ENCODE measurements at regions not wholly inside any gene's neighbourhood (a gene's known extent, or its start where the extent isn't known, plus 50 kb on each side); places are given as distances from the start of the nearest gene placed in this dataset.

- DNase-seq (ENCODE audit: low read depth in 2 of 2) = no peak
These were observed 441.5 kb upstream of the TNP1 start for GRCh38 chr2:217301142-217301925.

GRCh38 chr2:217299590-217299989 lies 439.7 kb upstream of the TNP1 start:
- DNase-seq (ENCODE audit: low read depth in 2 of 2) = no peak

GRCh38 chr2:217297096-217297495 lies 437.2 kb upstream of the TNP1 start:
- no peak for DNase-seq (ENCODE audit: low read depth in 2 of 2)

- DNase-seq (ENCODE audit: low read depth in 2 of 2) = no peak
These were observed 435.0 kb upstream of the TNP1 start for GRCh38 chr2:217294818-217295217.

- DNase-seq (ENCODE audit: low read depth in 2 of 2) = no peak
These were observed 434.3 kb upstream of the TNP1 start for GRCh38 chr2:217294211-217294610.

GRCh38 chr2:217293607-217294006 lies 433.7 kb upstream of the TNP1 start:
- DNase-seq (ENCODE audit: low read depth in 2 of 2) = no peak

GRCh38 chr2:217293046-217293445 lies 433.2 kb upstream of the TNP1 start:
- no peak for DNase-seq (ENCODE audit: low read depth in 2 of 2)

- no peak for DNase-seq (ENCODE audit: low read depth in 2 of 2)
These were observed 431.4 kb upstream of the TNP1 start for GRCh38 chr2:217291259-217291658.

GRCh38 chr2:217290467-217290866 lies 430.6 kb upstream of the TNP1 start:
- DNase-seq (ENCODE audit: low read depth in 2 of 2) = no peak

- no peak for DNase-seq (ENCODE audit: low read depth in 2 of 2)
These were observed 430.0 kb upstream of the TNP1 start for GRCh38 chr2:217289907-217290280.

GRCh38 chr2:217289177-217289906 lies 429.5 kb upstream of the TNP1 start:
- no peak for DNase-seq (ENCODE audit: low read depth in 2 of 2)

- no peak for DNase-seq (ENCODE audit: low read depth in 2 of 2)
These were observed 428.7 kb upstream of the TNP1 start for GRCh38 chr2:217288472-217289063.

- no peak for DNase-seq (ENCODE audit: low read depth in 2 of 2)
These were observed 427.0 kb upstream of the TNP1 start for GRCh38 chr2:217286833-217287232.

DNA sequence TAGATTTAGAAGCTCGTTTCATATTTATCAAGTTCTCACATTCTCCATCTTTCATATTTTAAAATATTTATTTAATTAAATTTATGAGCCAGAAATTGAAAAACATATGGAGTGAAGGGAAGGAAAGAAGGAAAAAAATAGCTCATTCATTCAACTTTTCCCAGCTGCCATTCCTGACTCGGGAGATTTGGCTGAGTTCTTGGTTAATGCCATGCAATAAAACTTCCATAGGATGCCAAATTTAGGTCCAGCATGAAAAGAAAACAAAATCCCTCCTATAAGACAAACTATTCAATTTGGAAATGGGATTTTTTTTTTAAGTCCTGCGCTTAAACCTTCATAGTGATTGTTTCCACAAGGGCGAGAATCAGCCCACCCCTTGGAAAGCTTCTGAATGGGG lies 426.1 kb upstream of the TNP1 start:
- no peak for DNase-seq (ENCODE audit: low read depth in 2 of 2)

GRCh38 chr2:217283460-217283859 lies 423.6 kb upstream of the TNP1 start:
- DNase-seq (ENCODE audit: low read depth in 2 of 2) = no peak

DNA sequence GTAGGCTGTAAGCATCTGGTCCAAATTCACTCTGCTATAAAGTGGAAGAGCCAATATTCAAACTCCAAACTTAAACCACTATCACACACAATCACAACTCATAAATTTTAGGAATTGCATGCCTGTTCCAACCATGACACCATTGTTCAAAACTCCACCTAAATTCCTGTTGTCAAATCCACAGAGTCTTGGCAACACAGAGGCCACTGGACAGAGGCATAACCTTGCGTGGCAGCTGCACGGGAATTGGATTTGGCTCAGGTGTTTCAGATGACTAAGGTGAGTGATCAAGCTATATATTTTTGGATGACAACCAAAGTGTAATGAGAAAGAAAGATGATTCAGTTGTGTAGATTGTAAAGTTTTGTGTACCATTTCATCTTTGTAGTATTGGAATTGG lies 422.7 kb upstream of the TNP1 start:
- DNase-seq (ENCODE audit: low read depth in 2 of 2) = no peak

- no peak for DNase-seq (ENCODE audit: low read depth in 2 of 2)
These were observed 419.7 kb upstream of the TNP1 start for GRCh38 chr2:217279556-217279955.

DNA sequence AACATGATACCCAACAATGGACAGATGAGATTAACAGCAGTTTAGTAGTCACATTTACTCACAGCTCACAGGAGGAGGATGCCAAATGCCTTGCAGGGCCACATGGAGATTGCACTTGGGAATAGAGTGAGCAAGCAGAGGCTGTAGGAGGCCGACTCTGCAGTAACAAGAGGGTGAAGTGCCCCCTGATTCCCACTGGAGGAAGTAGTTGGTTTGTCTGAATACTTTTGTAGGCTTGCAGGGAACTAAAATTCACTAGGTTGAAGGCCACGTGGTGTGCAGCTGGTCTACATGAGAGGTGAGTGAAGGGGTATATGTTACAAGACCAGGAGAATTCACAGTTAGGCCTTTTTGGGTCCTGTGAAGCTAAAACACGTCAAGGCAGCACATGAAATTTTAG lies 419.3 kb upstream of the TNP1 start:
- DNase-seq (ENCODE audit: low read depth in 2 of 2) = no peak

DNA sequence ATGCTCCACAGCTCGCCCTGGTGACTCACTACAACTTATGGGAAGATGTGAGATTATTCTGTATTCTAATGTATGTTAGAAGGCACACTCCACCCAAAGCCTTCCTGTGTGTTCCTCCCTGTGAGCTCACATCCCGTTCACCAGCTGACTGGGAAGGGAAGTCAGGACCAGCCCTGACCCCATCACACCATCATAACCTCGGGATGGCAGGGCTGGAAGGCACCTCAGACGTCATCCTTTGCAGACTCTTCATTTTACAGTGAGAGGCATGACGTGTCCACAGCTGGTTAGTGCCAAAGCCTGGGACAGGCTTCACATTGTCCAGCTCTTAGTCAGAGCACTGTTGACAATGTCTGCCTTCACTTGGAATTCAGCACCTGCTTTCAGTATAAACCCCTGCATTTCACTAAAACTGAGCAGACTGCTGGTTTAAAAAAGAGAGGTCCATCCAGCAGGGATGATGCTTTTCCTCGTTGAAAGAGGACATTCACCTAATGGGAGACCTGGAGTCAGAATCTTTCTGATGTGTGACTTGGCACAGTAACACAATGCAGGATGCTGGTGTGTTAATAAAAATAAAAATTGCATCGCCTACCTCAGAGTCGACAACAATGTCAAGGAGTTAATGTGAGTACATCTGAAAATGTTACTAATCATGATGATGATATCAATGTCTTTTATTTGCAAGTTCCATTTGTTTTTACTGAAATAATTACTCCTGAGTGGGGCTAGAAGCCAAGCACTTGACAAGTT lies 418.0 kb upstream of the TNP1 start:
- no peak for DNase-seq (ENCODE audit: low read depth in 2 of 2)

GRCh38 chr2:217276433-217276832 lies 416.6 kb upstream of the TNP1 start:
- DNase-seq (ENCODE audit: low read depth in 2 of 2) = no peak

DNA sequence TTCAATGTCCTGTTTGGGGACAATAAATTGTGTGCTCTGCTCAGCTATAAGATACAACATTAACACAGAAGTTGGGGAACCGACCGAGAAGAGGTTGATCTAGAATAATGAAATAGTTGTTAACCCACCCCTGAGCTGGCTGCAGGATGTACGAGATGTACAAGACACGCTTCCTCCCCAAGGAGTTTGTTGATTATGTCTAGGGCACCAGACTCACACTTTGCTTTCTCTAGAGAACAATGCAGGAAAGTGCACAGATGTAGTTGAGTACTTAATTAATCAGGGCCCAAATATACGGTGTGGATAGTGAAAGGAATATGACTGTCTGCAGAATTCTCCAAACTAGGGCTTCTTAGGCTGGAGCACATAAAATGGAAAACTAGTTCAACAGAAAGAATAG lies 415.2 kb upstream of the TNP1 start:
- DNase-seq (ENCODE audit: low read depth in 2 of 2) = no peak

GRCh38 chr2:217274578-217274977 lies 414.7 kb upstream of the TNP1 start:
- no peak for DNase-seq (ENCODE audit: low read depth in 2 of 2)

Measured in stimulated activated CD8-positive, alpha-beta memory T cell treated with anti-CD3 and anti-CD28 coated beads, Interleukin-15, amount 100 ng/mL, for 4 hours (primary cell).